NT2/D1 (cell line): ENCODE measurements at regions not wholly inside any gene's neighbourhood (a gene's known extent, or its start where the extent isn't known, plus 50 kb on each side); places are given as distances from the start of the nearest gene placed in this dataset.
"Not testable (repeated sequence)": the region's sequence is repeated elsewhere in the genome, so short reads cannot be mapped to it uniquely, and the experiment has no call there.

Source experiments
- DNase-seq: peaks from one replicate; pipeline ENCODE4 v3.0.0-alpha.2; 2011; ENCODE audit warnings: low read depth, low spot score
- H3K27me3 ChIP-seq: 2 replicates; pipeline ENCODE4 v1.6.0; 2011; ENCODE audit warnings: mild to moderate bottlenecking; ENCODE audit not compliant: insufficient read length, insufficient read depth
- H3K36me3 ChIP-seq: 2 replicates; pipeline ENCODE4 v1.6.1; 2011; ENCODE audit warnings: mild to moderate bottlenecking, low read length, mixed read lengths; ENCODE audit not compliant: insufficient read depth, insufficient read length
- H3K4me1 ChIP-seq: 2 replicates; pipeline ENCODE4 v1.5.1; 2011; ENCODE audit not compliant: insufficient read depth, insufficient read length
- H3K4me3 ChIP-seq: 2 replicates; pipeline ENCODE4 v1.5.1; 2011; ENCODE audit warnings: low read depth; ENCODE audit not compliant: insufficient read length
- H3K9ac ChIP-seq: 2 replicates; pipeline ENCODE4 v1.6.0; 2011; ENCODE audit warnings: low read depth; ENCODE audit not compliant: insufficient read length
- H3K9me3 ChIP-seq: 2 replicates; pipeline ENCODE4 v1.5.1; 2011; ENCODE audit warnings: mild to moderate bottlenecking, low read length; ENCODE audit not compliant: insufficient read depth
- SUZ12 ChIP-seq: IDR thresholded peaks from 2 replicates; pipeline ENCODE4 v1.6.1; 2011; ENCODE audit not compliant: insufficient read length, insufficient read depth; ENCODE audit errors: extremely low read depth
- YY1 ChIP-seq: IDR thresholded peaks from 2 replicates; pipeline ENCODE4 v1.6.1; 2011; ENCODE audit not compliant: insufficient read length, insufficient read depth
- ZNF274 ChIP-seq: IDR thresholded peaks from 2 replicates; pipeline ENCODE4 v1.6.1; 2011; ENCODE audit warnings: mild to moderate bottlenecking, low read depth, low read length

- TF ChIP-seq ZNF274 (no peak), YY1 (no peak), SUZ12 (no peak)
- Histone ChIP-seq H3K9me3 (no peaks in the 10 kb centered on the region), H3K4me3 (no peak overlapping the region), H3K27me3 (no peaks in the 10 kb centered on the region), H3K9ac (no peak overlapping the region), H3K4me1 (no peaks in the 10 kb centered on the region), H3K36me3 (no peaks in the 10 kb centered on the region)
- no peak for DNase-seq
Measured at GRCh38 chr3:191133359-191133758, 65.7 kb upstream of the OSTN start.

- Histone ChIP-seq H3K36me3 (no peaks in the 10 kb centered on the region), H3K4me1 (no peaks in the 10 kb centered on the region), H3K4me3 (no peak overlapping the region), H3K9ac (no peak overlapping the region), H3K27me3 (no peaks in the 10 kb centered on the region), H3K9me3 (no peaks in the 10 kb centered on the region)
- no peak for DNase-seq
- no peak for TF ChIP-seq YY1
- no peak for TF ChIP-seq SUZ12
- no peak for TF ChIP-seq ZNF274
Measured at GRCh38 chr3:191131305-191131704, 67.7 kb upstream of the OSTN start.

GRCh38 chr3:191124891-191125290 lies 74.2 kb upstream of the OSTN start:
- H3K4me1 ChIP-seq, H3K9me3 ChIP-seq, H3K36me3 ChIP-seq, H3K27me3 ChIP-seq, H3K4me3 ChIP-seq, DNase-seq, H3K9ac ChIP-seq: not testable (repeated sequence)

GRCh38 chr3:191123946-191124345 lies 75.1 kb upstream of the OSTN start:
- Histone ChIP-seq H3K9ac (no peak overlapping the region), H3K4me3 (no peak overlapping the region), H3K36me3 (no peaks in the 10 kb centered on the region), H3K4me1 (no peaks in the 10 kb centered on the region), H3K27me3 (no peaks in the 10 kb centered on the region), H3K9me3 (no peaks in the 10 kb centered on the region; the same call in 1 of the 2 replicates)
- TF ChIP-seq SUZ12, result no peak
- no peak for TF ChIP-seq YY1
- no peak for TF ChIP-seq ZNF274
- no peak for DNase-seq

- H3K4me1 ChIP-seq, result no peaks in the 10 kb centered on the region
- H3K9ac ChIP-seq, result no peak overlapping the region
- H3K9me3 ChIP-seq, result no peaks in the 10 kb centered on the region; the same call in 1 of the 2 replicates
- TF ChIP-seq ZNF274, result no peak
- TF ChIP-seq YY1, result no peak
- TF ChIP-seq SUZ12, result no peak
- no peaks in the 10 kb centered on the region for H3K27me3 ChIP-seq
- no peak for DNase-seq
- H3K36me3 ChIP-seq, result no peaks in the 10 kb centered on the region
- no peak overlapping the region for H3K4me3 ChIP-seq
Measured at GRCh38 chr3:191123231-191123630, 75.8 kb upstream of the OSTN start.

- Histone ChIP-seq H3K27me3 (no peaks in the 10 kb centered on the region), H3K4me3 (no peak overlapping the region), H3K9me3 (no peaks in the 10 kb centered on the region; the same call in 1 of the 2 replicates), H3K4me1 (no peaks in the 10 kb centered on the region), H3K9ac (no peak overlapping the region), H3K36me3 (no peaks in the 10 kb centered on the region)
- no peak for TF ChIP-seq YY1
- no peak for TF ChIP-seq ZNF274
- no peak for TF ChIP-seq SUZ12
- DNase-seq, result no peak
Measured at GRCh38 chr3:191120447-191121298, 78.4 kb upstream of the OSTN start.

- Histone ChIP-seq H3K36me3 (no peaks in the 10 kb centered on the region), H3K4me3 (no peak overlapping the region), H3K27me3 (no peaks in the 10 kb centered on the region), H3K9ac (no peak overlapping the region), H3K4me1 (no peaks in the 10 kb centered on the region), H3K9me3 (no peaks in the 10 kb centered on the region)
- no peak for DNase-seq
- TF ChIP-seq SUZ12 (no peak), YY1 (no peak), ZNF274 (no peak)
Measured at GRCh38 chr3:191119415-191120295, 79.4 kb upstream of the OSTN start.

GRCh38 chr3:191111722-191112121 lies 87.3 kb upstream of the OSTN start:
- Histone ChIP-seq H3K9me3 (no peaks in the 10 kb centered on the region), H3K4me3 (no peak overlapping the region), H3K9ac (no peak overlapping the region), H3K4me1 (no peaks in the 10 kb centered on the region), H3K27me3 (no peaks in the 10 kb centered on the region), H3K36me3 (no peaks in the 10 kb centered on the region)
- TF ChIP-seq SUZ12 (no peak), YY1 (no peak), ZNF274 (no peak)
- DNase-seq, result no peak
